HG02642 (cell line): ENCODE measurements at regions not wholly inside any gene's neighbourhood (a gene's known extent, or its start where the extent isn't known, plus 50 kb on each side); places are given as distances from the start of the nearest gene placed in this dataset.
"Not testable (repeated sequence)": the region's sequence is repeated elsewhere in the genome, so short reads cannot be mapped to it uniquely, and the experiment has no call there.

Experiments
- ATAC-seq: cut with Tn5 transposase; IDR thresholded peaks from one replicate; pipeline ENCODE4 v1.9.1; 2021; ENCODE audit warnings: mild to moderate bottlenecking; ENCODE audit not compliant: unreplicated experiment, poor library complexity

DNA sequence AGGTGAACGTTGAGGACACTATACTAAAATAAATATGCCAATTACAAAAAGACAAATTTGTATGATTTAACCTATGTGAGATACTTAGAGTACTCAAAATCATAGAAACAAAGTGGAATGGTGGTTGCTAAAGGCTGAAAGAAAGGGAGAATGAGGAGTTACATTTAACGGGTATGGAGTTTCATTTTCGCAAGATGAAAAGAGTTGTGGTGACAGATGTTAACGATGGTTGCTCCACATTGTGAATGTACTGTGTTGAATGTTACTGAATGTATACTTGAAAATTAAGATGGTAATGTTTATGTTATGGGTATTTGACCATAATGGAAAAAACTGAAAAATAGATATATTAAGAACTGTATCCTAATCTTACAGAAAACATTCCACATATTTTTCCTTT lies 51.3 kb upstream of the MOCS2 start:
- ATAC-seq: no peak

DNA sequence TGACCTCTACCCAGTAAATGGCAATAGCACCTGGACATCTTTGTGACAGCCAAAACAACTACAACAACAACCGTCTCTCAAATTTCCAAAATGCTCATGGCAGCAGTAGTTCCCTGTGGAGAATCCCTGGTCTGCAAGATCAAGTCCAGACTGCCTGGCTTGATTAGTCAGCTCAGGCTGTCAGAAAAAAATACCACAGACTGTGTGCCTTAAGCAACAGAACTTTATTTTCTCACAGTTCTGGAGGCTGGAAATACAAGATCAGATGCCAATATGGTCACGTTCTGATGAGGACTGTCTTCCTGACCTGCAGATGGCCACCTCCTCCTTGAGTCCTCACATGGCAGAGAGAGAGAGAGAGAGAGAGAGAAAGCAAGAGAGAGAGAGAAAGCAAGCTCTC lies 52.3 kb upstream of the MOCS2 start:
- no peak for ATAC-seq

DNA sequence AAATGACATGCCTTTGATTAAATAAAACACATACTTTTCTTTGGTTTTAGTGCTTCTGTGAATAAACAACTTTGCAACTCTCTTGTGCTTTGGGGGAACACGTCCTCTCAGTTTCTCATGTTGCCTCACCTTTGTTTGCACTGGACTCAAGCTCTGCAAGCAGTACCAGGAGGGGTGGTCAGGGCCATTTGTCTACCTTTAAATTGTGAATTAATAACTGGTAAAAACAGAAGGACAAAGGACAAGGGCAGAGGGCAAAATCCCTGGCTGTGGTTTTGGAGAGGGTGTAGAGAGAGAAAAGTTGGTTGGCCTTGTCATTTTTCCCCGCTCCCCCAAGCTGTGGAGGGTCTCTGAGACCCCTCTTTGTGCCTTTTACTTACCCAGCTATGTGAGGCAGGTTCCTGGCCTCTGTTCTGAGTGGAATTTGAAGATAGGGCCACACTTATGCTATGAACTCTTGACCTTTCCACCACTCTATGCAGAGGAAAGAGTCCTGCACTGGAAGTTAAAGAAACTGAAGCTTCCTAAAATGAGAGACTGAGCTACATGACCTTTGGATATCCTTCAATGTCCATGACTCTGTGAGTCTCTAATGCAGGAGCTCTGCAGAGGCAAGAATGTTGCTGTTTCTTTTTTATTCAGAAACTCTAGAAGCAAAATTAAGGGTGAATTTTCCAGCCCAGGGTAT lies 55.1 kb upstream of the MOCS2 start:
- ATAC-seq: no peak

DNA sequence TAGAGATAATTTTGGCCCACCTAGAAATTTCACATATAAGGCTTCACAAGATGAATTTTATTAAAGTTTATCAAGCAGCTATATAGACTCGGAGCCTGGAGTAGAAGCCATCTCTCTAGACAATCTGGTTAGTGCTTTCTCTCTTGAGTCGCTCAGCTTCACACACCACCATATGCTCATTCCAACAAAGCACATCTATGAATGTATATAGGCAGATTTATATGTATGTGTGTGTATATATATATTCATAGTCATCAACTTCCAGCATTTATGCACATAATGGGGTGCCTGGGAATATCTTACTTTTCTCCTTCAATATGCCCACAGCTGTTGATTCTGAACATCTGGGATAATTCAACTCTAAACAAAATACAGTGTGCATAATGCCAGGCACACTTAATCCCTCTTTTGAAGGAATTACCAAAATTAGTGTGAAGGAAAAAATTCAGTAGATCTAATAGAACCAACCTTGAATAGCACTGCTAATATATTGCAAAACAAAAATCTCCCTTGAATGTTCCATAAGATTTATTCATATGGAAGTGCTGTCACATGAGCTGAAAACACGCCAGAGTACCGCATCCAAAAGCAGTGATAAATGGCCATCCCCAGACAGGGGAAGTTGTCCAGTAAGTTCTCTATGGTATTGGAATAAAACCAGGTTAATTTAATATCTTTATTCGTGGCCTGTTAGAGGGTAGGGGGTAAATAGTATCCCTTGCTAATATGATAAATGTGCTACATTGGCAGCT lies 56.0 kb upstream of the MOCS2 start:
- ATAC-seq: no peak

DNA sequence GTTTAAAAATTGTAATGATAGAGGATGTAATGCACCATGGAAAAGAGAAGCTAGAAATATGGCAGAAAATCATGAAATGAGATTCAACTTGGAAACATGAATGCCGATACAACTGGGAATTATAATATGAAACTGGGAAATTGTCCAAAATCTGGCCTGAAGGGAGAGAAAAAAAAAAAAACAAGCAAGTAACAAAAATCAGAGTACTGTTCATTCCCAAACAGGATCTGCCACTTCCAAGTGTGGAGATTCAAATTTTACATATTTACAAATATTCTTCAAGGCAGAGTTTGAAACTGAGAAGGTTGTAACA lies 56.6 kb upstream of the MOCS2 start:
- no peak for ATAC-seq

DNA sequence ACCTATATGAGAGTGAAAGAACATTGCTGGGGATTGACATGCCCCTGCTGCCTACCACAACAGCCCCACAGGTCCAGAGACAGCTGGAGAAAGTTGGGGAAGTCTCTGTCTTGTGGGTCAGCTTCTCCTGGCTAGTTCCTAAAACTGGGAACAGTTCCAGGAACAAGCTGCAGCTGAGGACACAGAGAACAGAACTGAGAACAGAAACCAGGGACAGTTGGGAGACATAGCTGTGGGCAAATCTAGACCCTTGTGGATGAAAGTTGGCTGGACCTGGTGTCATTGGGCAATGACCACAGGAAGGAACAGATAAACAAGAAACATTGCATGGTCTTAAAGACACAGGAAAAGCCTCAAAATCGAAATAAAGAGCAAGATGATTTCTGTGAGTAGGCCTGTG lies 58.3 kb upstream of the MOCS2 start:
- no peak for ATAC-seq

DNA sequence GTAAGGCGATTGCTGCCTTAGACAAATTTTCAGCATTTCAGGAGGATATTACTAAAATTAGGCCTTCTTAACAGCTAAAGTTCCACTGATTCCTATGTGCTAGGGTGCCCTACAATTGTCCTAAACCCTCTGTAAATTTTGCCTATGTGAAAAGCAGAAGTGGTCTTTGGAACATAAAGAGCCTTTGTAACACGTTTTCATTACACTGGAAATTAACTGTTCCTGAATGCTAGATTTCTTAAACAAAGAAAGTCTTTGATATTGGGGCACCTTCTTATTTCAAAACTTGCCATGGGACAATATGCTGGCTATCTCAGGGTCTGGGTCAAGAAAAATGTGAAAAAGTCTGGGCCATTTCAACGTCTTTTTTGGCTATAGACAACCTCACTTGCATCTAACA lies 60.4 kb upstream of the MOCS2 start:
- no peak for ATAC-seq

DNA sequence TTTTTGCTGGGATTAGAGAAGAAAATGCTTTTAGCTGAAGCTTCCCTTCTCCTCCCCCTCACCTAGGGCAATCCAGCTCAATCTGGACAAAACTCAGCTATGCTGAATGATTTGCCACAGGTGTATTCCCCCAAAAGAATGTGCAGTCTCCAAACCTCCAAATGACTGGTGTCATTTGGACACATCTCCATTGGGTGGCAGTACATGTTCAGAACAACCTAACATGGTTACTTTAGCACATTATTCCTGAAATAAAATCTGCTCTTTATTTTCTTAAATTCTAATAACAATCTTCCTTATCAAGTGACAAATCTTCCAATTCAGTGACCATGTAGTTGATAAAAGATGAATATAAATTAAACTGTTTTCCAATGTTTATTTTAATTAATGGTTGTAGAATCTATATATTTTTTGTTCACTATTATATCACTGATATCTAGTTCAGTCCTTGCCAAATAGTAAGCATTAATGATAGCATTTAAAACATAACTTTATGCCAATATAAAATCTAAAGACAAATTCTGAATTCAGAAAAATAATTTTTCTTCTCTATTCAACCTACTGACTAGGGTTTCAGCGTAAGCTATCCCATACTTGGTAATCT lies 61.3 kb upstream of the MOCS2 start:
- ATAC-seq: peak; percentile 60

DNA sequence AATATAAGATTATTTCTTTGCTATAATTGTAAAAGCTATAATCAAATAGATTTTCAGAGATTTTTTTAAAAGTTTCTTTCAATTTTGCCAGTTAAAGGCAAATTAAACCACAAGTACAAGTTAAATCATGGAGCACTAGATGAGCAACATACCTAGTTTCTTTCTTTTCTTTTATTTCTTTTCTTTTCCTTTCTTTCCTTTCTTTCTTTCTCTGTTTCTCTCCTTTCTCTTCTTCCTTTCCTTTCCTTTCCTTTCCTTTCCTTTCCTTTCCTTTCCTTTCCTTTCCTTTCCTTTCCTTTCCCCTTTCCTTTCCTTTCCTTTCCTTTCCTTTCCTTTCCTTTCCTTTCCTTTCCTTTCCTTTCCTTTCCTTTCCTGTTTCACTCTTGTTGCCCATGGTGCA lies 62.5 kb upstream of the MOCS2 start:
- not testable (repeated sequence) for ATAC-seq

DNA sequence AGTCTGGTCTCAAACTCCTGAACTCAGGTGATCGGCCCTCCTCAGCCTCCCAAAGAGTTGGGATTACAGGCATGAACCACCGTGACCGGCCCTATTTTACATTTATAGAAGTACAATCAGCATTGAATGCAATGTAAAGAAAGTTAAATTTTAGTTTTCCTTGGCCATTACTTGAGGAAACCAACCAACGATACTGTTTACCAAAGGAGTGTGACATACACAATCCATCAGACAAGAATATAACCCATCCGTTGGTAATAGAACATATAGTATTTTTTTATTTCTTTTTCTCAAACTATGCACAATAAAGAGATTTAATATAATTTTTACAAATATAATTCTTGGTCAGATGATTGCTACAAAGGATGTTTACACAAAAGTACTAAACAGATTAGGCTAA lies 63.1 kb upstream of the MOCS2 start:
- ATAC-seq: no peak

DNA sequence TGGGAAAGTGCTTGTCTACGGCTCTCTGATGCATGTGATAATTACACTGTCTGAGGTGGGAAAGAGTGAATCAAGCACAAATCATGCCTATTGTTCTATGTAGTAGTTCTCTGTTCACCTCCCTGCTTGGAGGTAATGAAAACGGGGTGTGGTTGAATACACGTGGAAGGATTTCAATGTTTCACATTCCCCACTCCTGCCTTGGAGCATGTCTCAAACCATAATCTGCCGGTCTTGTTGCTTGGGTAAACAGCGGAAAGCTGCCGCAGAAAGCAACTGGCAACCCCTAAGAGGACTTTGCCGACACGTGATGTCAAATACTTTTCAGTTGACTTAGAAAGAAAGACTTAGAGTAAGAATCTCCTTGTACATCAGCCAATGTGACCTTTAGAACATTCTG lies 63.5 kb upstream of the MOCS2 start:
- ATAC-seq: no peak

DNA sequence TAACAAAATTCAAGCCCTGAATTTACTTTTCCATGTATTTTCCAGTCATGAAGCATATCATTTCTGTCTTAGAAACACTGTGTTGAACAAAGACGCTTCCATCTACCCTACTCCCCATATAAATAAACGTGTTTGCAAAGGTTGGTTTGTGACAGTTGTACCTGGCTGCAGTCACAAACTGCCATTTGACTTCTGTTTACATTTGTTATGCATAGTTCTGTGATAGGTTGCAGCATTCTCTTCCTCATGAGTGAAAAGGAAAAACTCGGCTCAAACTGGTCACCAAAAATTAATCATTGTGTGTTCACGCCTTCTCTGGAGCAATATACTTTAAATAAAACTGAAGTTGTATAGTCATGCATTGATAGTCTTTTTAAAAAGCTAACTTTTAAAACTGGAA lies 69.3 kb upstream of the MOCS2 start:
- no peak for ATAC-seq

DNA sequence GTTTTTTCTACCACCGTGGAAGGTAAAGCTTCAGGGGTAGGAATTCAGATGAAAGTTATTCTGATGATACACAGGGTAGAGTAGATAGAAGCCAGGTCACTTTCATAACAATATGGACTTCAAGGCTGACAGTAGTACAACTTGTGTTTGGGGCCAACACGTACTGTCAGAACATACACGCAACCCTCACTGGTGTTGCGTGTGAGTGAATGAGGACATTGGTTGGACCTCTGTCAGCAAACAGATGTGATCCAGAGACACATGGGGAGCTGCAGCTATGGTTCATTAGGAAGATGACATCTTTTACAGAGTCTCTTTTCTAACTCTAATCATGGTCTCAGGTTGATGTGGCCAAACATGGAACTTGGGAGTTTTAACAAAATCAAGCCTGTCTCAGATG lies 70.1 kb upstream of the MOCS2 start:
- no peak for ATAC-seq

DNA sequence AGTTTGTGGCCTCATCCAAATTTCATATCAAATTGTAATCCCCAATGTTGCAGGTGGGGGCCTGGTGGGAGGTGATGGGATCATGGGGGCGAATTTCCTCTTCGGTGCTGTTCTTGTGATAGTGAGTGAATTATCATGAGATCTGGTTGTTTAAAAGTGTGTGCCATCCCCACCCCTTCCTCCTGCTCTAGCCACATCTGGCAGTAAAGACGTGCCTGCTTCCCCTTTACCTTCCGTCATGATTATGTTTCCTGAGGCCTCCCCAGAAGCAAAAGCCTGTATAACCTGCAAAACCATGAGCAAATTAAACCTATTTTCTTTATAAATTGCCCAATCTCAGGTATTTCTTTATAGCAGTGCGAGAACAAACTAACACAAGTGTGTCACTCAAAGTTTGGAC lies 71.0 kb upstream of the MOCS2 start:
- no peak for ATAC-seq

DNA sequence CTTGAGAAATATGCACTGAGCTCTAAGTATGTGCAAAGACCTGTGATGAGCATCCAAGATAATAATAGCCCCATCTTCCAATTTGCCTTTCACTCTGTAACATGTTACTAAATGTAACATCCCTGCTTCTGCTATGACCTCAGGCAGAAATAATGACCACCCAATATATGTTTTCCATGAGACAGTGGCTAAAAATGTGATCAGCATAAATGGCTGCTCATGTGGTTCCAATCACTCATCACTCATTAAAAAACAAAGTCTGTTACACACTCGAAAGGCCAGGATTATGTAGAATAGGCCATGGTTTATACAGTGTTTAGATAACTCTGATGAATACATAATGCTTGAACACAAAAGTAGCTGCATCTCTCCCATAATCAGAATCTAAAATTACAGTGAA lies 71.4 kb upstream of the MOCS2 start:
- ATAC-seq: no peak

DNA sequence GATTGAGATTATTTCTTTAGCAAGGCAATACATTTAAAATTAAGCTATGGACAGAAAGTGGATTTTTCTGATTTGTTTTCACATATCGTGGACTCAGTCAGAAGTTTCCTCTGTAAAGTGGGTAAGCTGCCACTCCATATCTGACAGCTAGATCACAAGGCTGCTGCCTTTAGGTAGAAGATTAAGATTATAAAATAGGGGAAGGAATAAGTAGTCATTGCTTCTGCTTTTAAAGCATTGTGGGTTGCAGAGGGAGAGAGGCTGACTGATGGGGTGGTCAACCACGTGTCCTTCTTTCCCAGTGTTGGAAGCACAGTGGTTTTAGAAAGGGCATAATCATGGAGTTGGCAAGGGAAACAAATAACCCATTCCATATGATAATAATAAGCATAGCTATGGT lies 74.3 kb upstream of the MOCS2 start:
- no peak for ATAC-seq

DNA sequence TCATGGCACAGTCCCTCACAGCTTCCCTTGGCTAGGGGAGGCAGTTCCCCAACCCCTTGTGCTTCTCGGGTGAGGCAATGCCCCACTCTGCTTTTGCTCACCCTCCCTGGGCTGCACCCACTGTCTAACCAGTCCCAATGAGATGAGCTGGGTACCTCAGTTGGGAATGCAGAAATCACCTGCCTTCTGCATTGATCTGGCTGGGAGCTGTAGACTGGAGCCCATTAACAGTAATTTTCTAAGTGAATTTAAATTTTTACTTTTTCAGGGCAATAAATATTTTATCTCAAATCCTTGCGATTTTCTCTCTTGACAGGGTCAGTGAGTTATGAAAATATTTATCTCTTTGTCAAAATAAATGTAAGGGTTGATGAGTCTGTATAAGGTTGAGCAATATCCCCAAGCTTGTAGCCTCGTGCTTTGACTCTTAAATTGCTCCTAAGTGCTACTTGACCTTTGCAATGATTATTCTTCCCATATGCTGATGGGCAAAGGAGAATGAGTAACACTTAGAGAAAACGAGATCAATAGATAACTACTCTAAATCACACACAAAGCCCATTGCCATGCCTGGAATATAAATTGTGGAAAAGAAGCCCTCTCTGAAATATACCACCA lies 82.1 kb upstream of the MOCS2 start:
- ATAC-seq: no peak

DNA sequence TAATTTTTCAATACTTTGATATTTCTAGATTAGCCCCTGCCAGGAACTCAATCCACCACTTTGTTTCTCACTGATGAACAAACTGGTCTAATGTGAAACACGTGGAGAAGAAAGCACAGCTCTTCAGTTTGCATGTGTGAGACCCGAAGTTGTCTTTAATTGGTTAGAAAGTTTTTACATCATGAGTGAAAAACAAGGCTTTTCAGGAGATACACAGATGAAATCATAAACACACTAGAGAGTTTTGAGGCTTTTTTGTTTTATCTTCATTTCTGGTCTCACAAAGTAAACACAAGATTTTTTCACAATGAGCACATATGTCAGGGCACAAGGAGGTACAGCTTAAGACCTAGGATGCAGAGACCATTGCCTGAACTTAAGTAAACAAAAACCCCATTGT lies 84.5 kb upstream of the MOCS2 start:
- ATAC-seq: no peak

DNA sequence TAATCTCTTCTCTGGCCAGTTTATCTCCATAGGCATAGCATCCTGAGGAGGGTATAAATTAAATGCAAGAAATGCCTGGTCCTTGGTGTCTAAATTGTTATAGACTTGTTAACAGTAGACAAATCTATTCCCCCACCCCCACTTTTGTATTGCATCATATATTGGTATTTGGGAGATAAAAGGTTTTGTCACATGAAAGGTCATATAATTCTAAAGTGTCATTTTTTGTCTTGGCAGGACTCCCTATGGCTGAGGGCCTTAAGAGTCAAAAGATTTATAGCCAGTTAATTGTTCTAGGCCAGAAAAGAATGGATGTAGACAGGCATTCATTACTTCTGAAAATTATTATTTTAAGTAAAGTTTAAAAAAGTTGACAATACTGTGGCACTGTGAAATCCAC lies 90.3 kb upstream of the MOCS2 start:
- ATAC-seq: no peak

DNA sequence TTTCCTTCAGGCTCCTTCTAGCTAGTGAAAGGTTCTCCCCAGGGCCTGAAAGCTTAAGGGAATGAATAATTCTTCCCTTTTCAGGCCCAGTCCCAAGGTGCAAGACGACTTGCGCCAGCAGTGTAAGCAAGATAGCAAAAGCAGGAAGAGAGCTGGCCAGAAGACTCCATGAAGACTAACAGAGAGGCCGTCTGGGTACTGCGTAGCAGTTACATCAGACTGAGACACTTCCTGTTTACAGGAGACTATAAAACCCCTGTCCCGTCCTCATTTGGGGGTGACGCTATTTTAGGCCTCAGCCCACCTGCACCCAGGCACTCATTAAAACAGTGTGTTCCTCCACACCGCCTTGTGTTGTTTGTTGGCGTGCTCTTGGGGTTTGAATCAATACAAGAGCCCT lies 90.7 kb upstream of the MOCS2 start:
- no peak for ATAC-seq

DNA sequence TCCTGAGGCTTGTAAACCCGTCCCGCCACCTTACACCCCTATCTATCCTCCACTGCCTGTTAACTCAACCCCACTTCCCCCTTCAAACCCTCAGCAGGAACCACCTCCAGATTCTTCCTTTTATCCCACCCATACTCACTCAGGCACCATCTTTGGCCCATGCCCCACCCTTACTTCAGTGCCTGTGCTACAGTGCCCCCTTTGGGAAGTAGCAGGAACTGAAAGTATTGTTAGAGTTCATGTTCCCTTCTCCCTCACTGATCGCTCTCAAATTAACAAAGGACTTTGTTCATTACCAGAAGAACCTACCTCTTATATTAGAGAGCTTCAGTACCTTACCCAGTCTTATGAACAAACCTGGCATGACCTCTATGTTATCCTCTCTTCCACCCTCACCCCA lies 92.2 kb upstream of the MOCS2 start:
- no peak for ATAC-seq

DNA sequence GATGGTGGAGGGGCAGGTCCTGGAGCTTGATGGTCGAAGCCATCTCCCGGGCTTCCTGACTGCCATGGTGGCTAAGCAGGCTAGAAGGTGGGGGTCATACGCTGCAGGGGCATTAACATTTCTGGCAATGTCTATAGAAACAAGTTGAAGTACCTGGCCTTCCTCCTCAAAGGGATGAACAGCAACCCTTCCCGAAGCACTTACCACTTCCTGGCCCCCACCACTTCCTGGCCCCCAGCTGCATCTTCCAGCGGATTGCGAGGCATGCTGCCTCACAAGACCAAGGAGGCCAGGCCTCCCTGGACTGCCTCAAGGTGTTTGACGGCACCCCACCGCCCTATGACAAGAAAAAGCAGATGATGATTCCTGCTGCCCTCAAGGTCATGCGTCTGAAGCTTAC lies 97.0 kb upstream of the MOCS2 start:
- no peak for ATAC-seq
